ENCODE measurements at regions not wholly inside any gene's neighbourhood (a gene's known extent, or its start where the extent isn't known, plus 50 kb on each side); places are given as distances from the start of the nearest gene placed in this dataset.

DNA sequence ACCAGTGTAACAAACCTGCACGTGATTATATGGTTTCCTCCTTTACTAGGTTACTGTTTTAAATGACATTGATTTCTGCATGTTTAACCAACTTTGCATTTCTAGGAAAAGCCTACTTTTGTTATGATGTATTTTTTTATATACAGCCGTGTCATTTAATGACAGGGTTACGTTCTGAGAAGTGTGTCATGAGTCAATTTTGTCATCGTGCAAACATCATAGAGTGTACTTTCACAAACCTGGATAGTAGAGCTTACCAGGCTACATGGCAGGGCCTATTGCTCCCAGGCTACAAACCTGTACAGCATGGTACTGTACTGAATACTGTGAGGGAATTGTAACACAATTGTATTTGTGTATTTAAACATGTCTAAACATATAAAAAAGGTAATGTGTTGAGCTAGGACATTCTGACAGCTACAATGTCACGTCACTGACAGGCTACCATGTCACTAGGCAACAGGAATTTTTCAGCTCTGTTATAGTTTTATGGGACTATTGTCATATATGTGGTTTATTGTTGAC is 205.3 kb downstream of the PRL start:
- H3K79me2 ChIP-seq (ENCODE audit: insufficient read depth, low read length) = no peaks in the 10 kb centered on the region
- no peak overlapping the region for H2BK120ac ChIP-seq (ENCODE audit: low read depth, low read length, poor library complexity, severe bottlenecking)
- H3K9me3 ChIP-seq (ENCODE audit: control insufficient read depth, low read depth, low read length) = no peaks in the 10 kb centered on the region
- H2BK12ac ChIP-seq (ENCODE audit: insufficient read length, low read depth, low read length) = no peak overlapping the region
- H4K20me1 ChIP-seq (ENCODE audit: control insufficient read depth, insufficient read depth, insufficient read length) = no peaks in the 10 kb centered on the region
- no peak overlapping the region for H3K18ac ChIP-seq (ENCODE audit: insufficient read length, low read depth, low read length)
- no peak overlapping the region for H3K9ac ChIP-seq (ENCODE audit: extremely low read depth, insufficient read length, low read length)
- no peak overlapping the region for H2BK15ac ChIP-seq (ENCODE audit: low read depth, low read length)
- H2BK5ac ChIP-seq (ENCODE audit: insufficient read length, low read length) = no peak overlapping the region
- H3K4me2 ChIP-seq (ENCODE audit: insufficient read depth, insufficient read length, low read length) = no peak overlapping the region
- H4K91ac ChIP-seq (ENCODE audit: insufficient read length, low read depth, low read length) = no peak overlapping the region
- H3K79me1 ChIP-seq (ENCODE audit: insufficient read depth, low read depth, low read length, poor library complexity, severe bottlenecking) = no peaks in the 10 kb centered on the region
- Mint-ChIP-seq H3K4me1 (0 out of 4 replicates have a peak, but pooled peaks cover 0 to 2% of the 10 kb centered on the region in 2 experiments), H3K36me3 (ENCODE audit: insufficient read depth in 1 of 3, low read depth in 3 of 3) (no peaks in the 10 kb centered on the region), H3K9me3 (no peaks in the 10 kb centered on the region), H3K27me3 (ENCODE audit: low read depth) (no peaks in the 10 kb centered on the region), H3K27ac (no peak overlapping the region), H3K4me3 (no peak overlapping the region)
- H3K4me1 ChIP-seq (ENCODE audit: insufficient read depth, low read length) = no peaks in the 10 kb centered on the region; the same call in 1 of the 2 replicates
- WGBS (ENCODE audit: extremely low coverage, insufficient read length, low lambda C conversion rate) = no CpG with 5 or more reads among the region's 5 CpGs
- H2AK5ac ChIP-seq (ENCODE audit: insufficient read length, low read length) = no peak overlapping the region
- H4K5ac ChIP-seq (ENCODE audit: insufficient read length, low read depth, low read length) = no peak overlapping the region
- H4K8ac ChIP-seq (replicated peaks; ENCODE audit: insufficient read length, low read depth, low read length) = no peak overlapping the region
- TF ChIP-seq CTCF (conservative IDR thresholded peaks at IDR 0.05) = no peak
- H3K27me3 ChIP-seq (ENCODE audit: insufficient read depth, low read length) = no peaks in the 10 kb centered on the region
- H3K27ac ChIP-seq (ENCODE audit: insufficient read length, low read depth, low read length) = no peak overlapping the region
- no peak overlapping the region for H3K23ac ChIP-seq (ENCODE audit: insufficient read length, low read depth, low read length)
- no peak overlapping the region for H3K56ac ChIP-seq (ENCODE audit: insufficient read length, low read depth, low read length)
- H2BK20ac ChIP-seq (ENCODE audit: low read depth, low read length, poor library complexity, severe bottlenecking) = no peak overlapping the region
- H2AFZ ChIP-seq (ENCODE audit: low read length) = no peak overlapping the region
- H3K4ac ChIP-seq (ENCODE audit: low read depth, low read length) = no peak overlapping the region
- no peak overlapping the region for H3T11ph ChIP-seq (ENCODE audit: low read length)
- no peak overlapping the region for H3K14ac ChIP-seq (ENCODE audit: insufficient read depth, low read length)
- H3K23me2 ChIP-seq (ENCODE audit: insufficient read length, low read depth, low read length, poor library complexity, severe bottlenecking) = no peaks in the 10 kb centered on the region
- no peak for DNase-seq
